Renal cortex interstitium (tissue), 11 donors: ENCODE measurements at regions not wholly inside any gene's neighbourhood (a gene's known extent, or its start where the extent isn't known, plus 50 kb on each side); places are given as distances from the start of the nearest gene placed in this dataset.
"Not testable (repeated sequence)": the region's sequence is repeated elsewhere in the genome, so short reads cannot be mapped to it uniquely, and the experiment has no call there.

Experiments
- DNase-seq, 11 donors: peaks; one replicate each; pipeline ENCODE4 v3.0.0-alpha.2; 2013; ENCODE audit warnings: low read depth in 9 of 11, low spot score in 4 of 11; ENCODE audit errors: extremely low read depth in 1 of 11

- DNase-seq = no peak
Observed at GRCh38 chr5:121640298-121640697, 211.4 kb upstream of the FTMT start.

DNA sequence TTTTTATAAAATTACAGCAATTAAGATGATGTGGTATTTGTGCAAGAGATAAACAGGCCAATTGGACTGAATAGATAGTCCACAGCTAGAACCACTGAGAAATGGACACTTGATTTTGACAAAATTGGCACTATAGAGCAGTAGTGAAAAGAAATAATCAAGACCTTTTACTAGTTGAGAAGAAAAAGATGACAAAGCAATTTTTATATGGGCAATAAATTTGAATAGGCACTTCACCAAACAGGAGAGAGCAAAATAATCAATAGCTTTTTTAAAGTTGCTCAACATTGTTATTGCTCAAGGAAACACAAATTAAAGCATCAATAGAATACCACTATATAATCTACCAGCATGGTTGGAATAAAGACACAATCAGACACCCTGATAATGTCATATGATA, 193.5 kb upstream of the FTMT start:
- no peak for DNase-seq

GRCh38 chr5:121660142-121660541, 191.5 kb upstream of the FTMT start:
- DNase-seq = no peak

DNA sequence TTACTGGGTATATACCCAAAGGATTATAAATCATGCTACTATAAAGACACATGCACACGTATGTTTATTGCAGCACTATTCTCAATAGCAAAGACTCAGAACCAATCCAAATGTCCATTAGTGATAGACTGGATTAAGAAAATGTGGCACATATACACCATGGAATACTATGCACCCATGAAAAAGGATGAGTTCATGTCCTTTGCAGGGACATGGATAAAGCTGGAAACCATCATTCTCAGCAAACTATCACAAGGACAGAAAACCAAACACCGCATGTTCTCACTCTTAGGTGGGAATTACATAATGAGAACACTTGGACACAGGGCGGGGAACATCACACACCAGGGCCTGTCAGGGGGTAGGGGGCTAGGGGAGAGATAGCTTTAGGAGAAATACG, 186.1 kb upstream of the FTMT start:
- DNase-seq = not testable (repeated sequence)

GRCh38 chr5:121667292-121667691, 184.4 kb upstream of the FTMT start:
- no peak for DNase-seq

DNA sequence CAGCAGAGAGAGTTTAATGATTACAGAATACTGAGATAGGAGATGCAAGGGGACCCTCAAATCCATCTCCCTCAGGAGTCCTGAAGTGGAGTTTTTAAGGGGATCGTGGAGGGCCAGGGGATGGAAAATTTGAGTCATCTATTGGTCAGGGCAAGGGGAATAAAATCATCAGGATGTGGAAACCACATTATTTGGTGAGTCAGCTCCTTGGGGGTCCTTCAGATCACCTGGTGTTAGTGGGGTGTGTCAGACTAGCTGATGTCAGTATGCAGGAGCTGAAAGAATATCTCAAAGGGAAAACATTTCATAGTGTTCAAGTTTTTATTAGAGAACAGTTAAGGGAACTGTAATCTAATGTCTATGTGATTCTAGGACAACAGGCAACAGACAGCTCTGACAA, 183.0 kb upstream of the FTMT start:
- no peak for DNase-seq

- peak in 1 of 11 donors; percentile 2 for DNase-seq
Observed at GRCh38 chr5:121671624-121672023, 180.1 kb upstream of the FTMT start.

DNA sequence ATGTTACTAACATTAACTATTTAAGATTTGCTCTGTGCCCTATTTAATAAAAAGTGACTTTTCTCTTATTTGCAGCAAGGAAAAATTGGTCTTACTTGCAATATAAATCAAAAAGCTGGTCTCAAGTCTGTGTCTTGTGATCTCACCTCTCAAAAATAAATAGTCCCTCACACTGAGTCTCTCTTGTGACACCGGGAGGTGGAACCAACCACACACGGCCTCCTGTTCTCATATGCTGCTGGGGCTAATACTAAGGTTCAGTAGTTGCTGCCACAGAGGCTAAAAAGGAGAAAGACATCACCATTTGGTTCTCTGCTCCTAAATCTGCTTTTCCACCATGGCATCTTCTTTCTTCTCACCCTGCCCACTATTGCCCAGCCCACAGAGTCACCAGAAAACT, 175.8 kb upstream of the FTMT start:
- no peak for DNase-seq

DNA sequence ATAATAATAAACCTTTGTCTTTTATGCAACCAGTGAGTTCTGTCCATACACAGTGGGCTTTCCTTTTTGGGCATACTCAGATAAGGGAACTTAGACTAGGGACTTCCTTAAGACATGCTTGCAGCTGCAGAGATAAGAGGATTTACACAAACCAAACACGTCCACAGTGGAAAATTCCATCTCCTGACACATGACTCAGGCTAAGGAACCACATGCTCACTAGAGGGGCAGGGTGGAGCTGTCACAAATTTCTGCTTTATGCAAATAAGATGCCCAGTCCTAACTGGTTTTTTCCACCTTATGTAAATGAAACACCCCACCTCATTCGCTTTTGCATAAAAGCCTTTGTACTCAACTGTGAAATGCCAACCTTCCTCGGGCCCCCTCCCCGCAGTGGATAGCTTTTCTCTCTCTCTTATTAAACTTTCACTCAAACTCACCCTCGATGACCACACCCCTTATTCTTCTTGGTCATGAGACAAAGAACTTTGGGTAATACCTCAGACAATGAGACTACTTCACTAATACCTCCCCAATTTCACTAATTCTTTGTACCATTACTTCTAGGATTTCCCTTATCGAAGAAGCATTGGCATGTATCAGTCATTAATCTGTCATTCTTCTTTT, 170.3 kb upstream of the FTMT start:
- no peak for DNase-seq

DNA sequence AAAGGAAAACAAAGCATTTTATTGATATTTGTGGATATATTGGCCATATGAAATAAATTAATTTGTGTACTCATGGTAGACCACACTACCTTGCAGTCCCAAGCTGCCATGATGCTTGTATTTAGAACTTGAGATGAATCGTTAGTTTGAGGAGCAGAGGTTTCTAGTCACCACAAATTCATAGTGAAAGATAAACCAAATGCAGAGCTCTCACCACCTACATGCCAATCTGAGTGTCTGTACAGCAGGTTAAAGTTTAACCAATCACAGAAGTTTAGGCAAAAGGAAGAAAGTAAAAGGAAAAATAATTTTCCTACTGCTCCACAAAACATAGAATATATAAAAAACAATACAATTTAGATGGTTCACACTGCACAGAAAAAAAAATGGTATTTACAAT, 163.6 kb upstream of the FTMT start:
- no peak for DNase-seq

DNA sequence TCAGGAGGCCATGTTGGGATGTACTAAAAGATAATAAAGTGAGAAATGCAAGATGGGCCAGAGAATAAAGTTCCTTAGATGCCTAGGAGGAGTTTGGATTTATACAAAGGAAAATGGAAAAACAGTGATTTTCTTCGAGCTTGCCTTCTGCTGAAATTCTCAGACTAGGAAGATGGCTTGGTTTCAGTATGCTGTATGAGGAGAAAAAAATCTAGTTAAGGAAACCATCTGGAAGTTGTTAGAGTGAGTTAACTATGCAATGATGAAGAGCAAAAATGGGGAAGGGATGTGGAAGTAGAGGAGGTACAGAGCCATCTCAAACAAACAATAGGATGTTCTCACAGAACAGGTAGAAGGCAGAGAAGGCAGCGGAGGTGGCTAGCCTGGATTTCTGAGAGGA, 162.9 kb upstream of the FTMT start:
- DNase-seq = no peak

- no peak for DNase-seq
Observed at GRCh38 chr5:121691478-121691877, 160.2 kb upstream of the FTMT start.

GRCh38 chr5:121692158-121692557, 159.5 kb upstream of the FTMT start:
- DNase-seq = no peak

DNA sequence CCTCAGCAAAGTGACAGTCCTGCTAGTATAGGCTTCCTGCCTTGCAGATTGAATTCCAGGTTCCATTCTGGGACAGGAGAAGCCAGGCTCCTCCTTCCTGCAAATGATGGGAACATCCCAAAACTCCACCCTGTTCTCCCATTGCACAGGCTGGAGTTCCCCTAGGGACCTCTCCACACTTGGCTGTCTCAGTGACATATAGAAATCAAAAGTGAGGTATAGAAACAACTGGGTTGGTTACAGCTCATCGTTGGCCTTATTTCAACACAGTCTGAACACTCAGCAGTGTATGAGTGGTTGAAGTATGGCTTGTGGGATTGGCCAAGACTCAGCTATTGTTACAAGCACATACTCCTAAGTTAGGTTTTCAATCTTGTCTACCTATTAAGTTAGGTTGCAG, 157.8 kb upstream of the FTMT start:
- DNase-seq = no peak

- DNase-seq = no peak
Observed at GRCh38 chr5:121695307-121695706, 156.4 kb upstream of the FTMT start.

- DNase-seq = no peak
Observed at GRCh38 chr5:121698690-121699089, 153.0 kb upstream of the FTMT start.

DNA sequence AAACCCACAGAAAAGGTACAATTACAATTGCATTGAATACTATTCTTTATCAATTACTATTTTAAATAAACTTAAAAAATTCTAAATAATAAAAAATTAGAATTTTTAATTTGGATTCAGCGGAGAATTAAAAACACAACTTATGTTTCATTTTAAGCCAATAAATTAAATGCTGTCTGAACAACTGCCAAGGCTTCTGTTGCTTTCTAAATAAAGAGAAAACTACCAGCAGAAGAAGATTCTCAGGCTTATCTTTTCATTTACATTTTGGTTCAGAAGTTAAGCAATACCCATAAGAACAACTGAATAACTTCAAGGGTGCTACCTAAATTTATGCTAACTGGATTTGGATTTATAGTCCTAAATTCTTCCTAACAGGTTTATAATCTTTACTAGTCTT, 150.0 kb upstream of the FTMT start:
- DNase-seq = no peak

DNA sequence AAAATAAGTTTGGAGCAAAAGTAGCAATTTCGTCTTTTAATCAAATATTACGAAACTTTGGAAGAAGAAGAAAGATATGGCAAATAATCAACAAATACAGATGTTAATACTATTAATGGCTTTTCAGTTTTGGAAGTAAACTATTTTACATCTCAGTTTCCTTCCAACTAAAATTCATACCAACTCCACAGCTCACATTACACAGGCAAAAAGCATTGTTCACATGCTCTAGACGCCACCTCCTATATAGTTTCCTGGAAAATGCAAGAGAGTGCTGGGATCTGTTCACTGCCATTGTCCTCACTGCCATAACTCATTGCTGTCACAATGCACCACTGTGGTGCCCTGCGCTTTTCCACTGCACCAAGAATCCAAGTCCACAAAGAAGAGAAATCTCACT, 149.0 kb upstream of the FTMT start:
- DNase-seq = peak in 2 of 11 donors; percentile 3 to 9

- no peak for DNase-seq
Observed at GRCh38 chr5:121704291-121704690, 147.4 kb upstream of the FTMT start.

DNA sequence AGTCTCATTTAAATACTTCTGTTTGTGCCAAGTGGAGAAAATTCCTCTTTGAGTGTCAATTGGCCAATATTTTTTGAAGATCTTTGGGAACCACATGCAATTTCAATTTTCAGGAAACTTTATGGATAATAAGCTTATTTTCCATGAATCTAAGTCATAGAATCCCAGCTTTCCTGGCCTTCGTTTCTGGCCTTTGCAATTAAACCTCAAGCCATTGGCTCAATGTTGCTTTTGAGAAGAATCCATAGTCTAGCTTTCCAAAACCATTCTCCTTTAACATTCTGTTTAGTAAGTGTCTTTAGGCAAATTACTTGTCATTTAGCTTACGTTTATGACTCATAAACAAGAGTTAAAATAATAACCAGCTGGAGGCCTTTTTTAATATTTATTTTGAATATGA, 145.0 kb upstream of the FTMT start:
- no peak for DNase-seq

DNA sequence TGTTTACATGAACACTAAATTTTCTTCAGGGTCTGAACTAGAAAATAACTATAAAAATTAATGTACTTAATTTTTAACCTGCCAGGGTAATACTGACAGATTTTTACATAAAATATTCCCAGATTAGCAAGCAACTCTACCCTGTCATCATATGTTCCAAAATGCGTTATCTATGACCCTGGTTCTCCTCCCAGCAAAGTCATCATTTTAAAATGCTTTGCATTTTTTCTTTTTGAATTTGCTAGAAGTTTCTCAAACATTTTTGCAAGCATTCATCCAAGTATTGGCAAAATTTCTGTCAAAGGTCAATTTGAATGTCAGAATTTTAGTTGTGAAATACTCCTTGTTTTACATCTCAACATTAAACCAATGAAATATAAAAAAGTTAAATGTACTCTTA, 144.5 kb upstream of the FTMT start:
- no peak for DNase-seq

DNA sequence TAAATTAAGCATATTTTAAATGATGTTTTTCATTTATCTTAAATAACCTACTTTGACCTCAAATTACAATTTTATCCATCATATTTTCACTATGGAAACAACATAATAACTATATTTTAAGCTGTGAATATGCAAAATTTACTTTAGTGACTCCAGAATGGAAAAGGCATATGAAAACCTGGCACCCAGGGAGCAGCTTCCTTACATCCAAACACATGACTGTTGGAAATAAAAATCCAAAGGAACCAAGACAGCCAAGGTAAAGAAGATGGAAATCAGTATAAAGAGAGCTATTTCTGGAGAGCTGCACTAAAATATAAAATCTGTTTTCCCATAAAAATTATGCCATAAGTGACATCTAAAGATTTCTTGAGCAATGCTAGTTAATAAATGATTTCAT, 140.3 kb upstream of the FTMT start:
- DNase-seq = no peak
